Heart left ventricle (tissue), 16 donors: ENCODE measurements at regions not wholly inside any gene's neighbourhood (a gene's known extent, or its start where the extent isn't known, plus 50 kb on each side); places are given as distances from the start of the nearest gene placed in this dataset.
"Not testable (repeated sequence)": the region's sequence is repeated elsewhere in the genome, so short reads cannot be mapped to it uniquely, and the experiment has no call there.

ENCODE experiments used
- ATAC-seq, 4 donors: fragments of 200-7000 bp; cut with Tn5 transposase; one replicate each; pipeline ENCODE4 v1.9.1; 2020 to 2022; ENCODE audit warnings: moderate library complexity in 4 of 4, mild to moderate bottlenecking in 3 of 4, moderate number of reproducible peaks in 1 of 4
- DNase-seq, 5 donors: peaks; one replicate each; pipeline ENCODE4 v3.0.0-alpha.2; 2020
- H3K27ac ChIP-seq, 12 donors: fragments of 200-600 bp; sonication (generic) in 4 of 12; one replicate each; pipeline versions ENCODE4 v1.5.0 to v1.8.0; 2016 to 2022; ENCODE audit warnings: mild to moderate bottlenecking in 2 of 12
- H3K27me3 ChIP-seq, 9 donors: fragments of 200-600 bp; sonication (generic) in 2 of 9; one replicate each; pipeline versions ENCODE4 v1.5.1 to v1.8.0; 2016 to 2022; ENCODE audit warnings: mild to moderate bottlenecking in 3 of 9
- H3K36me3 ChIP-seq, 9 donors: fragments of 200-600 bp; sonication (generic) in 2 of 9; one replicate each; pipeline versions ENCODE4 v1.5.0 to v1.8.0; 2018 to 2022; ENCODE audit warnings: mild to moderate bottlenecking in 2 of 9
- H3K4me1 ChIP-seq, 12 donors: fragments of 200-600 bp; sonication (generic) in 4 of 12; one replicate each; pipeline versions ENCODE4 v1.5.0 to v1.8.0; 2016 to 2022; ENCODE audit warnings: mild to moderate bottlenecking in 3 of 12
- H3K4me3 ChIP-seq, 12 donors: fragments of 200-600 bp; sonication (generic) in 4 of 12; one replicate each; pipeline versions ENCODE4 v1.5.0 to v1.8.0; 2017 to 2022; ENCODE audit warnings: mild to moderate bottlenecking in 9 of 12, moderate library complexity in 4 of 12
- H3K9me3 ChIP-seq, 12 donors: fragments of 200-600 bp; sonication (generic) in 4 of 12; one replicate each; pipeline versions ENCODE4 v1.5.0 to v1.8.0; 2016 to 2022; ENCODE audit warnings: mild to moderate bottlenecking in 1 of 12
- CTCF ChIP-seq, 12 donors: fragments of 200-600 bp; sonication (generic) in 4 of 12; IDR thresholded peaks; one replicate each; pipeline versions ENCODE4 v1.5.0 to v1.8.0; 2018 to 2022; ENCODE audit warnings: antibody characterized with exemption in 12 of 12, mild to moderate bottlenecking in 5 of 12
- POLR2A ChIP-seq, 2 donors: fragments of 450-650 bp; IDR thresholded peaks; one replicate each; pipeline ENCODE4 v1.6.1; 2017; ENCODE audit warnings: antibody characterized with exemption in 2 of 2, mild to moderate bottlenecking in 2 of 2, moderate library complexity in 2 of 2
- WGBS, 4 donors: extraction: QIAGEN DNeasy Blood & Tissue Kit in 2 of 4; methylation state at CpG; one replicate each; pipeline versions ENCODE4 v1.1.5 to v1.1.7; 2013 to 2018; 5-methylcytosine and 5-hydroxymethylcytosine counted together
- intact Hi-C, 10 donors: fragments of 100-400 bp; cut with DNase I; formaldehyde crosslinking; loops; one replicate each; pipeline versions ENCODE4 v1.11.1 to v1.14.2; 2022
- donor health status: ischemic (EF 13 %, LVEDD 7.1; RV severe dilation, severe dysfunction).
- donor health status: healthy with polysubstance abuse.
- donor health status: DM: no; HTN: yes; CAD: no.
- donor health status: DM: no; HTN: no; CAD: no.
- donor health status: ischemic (EF 25% LVEDD 6.9; RV normal size, moderate dysfunction).
- donor health status: ischemic (EF 25% LVEDD 5.7; RV mildly dilated, moderate dysfunction).
- donor health status: healthy.
- donor health status: DM: yes; HTN: yes; CAD: no.
- donor health status: ischemic (EF 35%, LVEDD 5.7; RV mildly dilated, moderate dysfunction).
- donor health status: nonischemic (EF 11% LVEDD 7.7; RV severe dilation, severe dysfunction).
- donor health status: DM: yes; HTN: yes; CAD: no.
- donor health status: PGD.
- donor health status: ischemic (EF 29% LVEDD 5.4; RV normal size, mild dysfunction).
- donor health status: nonischemic (EF 23%, LVEDD 6.1; RV moderate dilation, normal function).

GRCh38 chr14:46404865-46405811 is 246.4 kb downstream of the RPL10L start:
- no peaks in the 10 kb centered on the region for H3K9me3 ChIP-seq
- H3K4me3 ChIP-seq, result no peak overlapping the region
- no peak for DNase-seq
- no peaks in the 10 kb centered on the region for H3K4me1 ChIP-seq
- no peak for TF ChIP-seq CTCF (IDR thresholded peaks at IDR 0.05)
- no peak for TF ChIP-seq POLR2A (IDR thresholded peaks at IDR 0.05)
- ATAC-seq, result no peak
- H3K27ac ChIP-seq, result no peak overlapping the region
- no peaks in the 10 kb centered on the region for H3K27me3 ChIP-seq
- intact Hi-C loops, result no loop called here
- 47 to 58% (median 52%) methylated on average over 2 of the region's 2 CpGs for WGBS, 4 donors
- H3K36me3 ChIP-seq, result no peaks in the 10 kb centered on the region

GRCh38 chr14:46402001-46402690 is 249.4 kb downstream of the RPL10L start:
- ATAC-seq, DNase-seq, H3K27ac ChIP-seq, H3K36me3 ChIP-seq, H3K4me3 ChIP-seq, H3K9me3 ChIP-seq, H3K27me3 ChIP-seq, H3K4me1 ChIP-seq, intact Hi-C loops: not testable (repeated sequence)
- WGBS, 4 donors, result 90 to 93% (median 91%) methylated on average over 18 of the region's 18 CpGs

GRCh38 chr14:46401066-46401465 is 250.5 kb downstream of the RPL10L start:
- Histone ChIP-seq H3K4me3 (no peak overlapping the region), H3K9me3 (no peaks in the 10 kb centered on the region), H3K27ac (no peak overlapping the region), H3K27me3 (no peaks in the 10 kb centered on the region), H3K4me1 (no peaks in the 10 kb centered on the region), H3K36me3 (no peaks in the 10 kb centered on the region)
- 70 to 78% (median 74%) methylated on average over 2 of the region's 2 CpGs for WGBS, 4 donors
- intact Hi-C loops, result no loop called here
- DNase-seq, result no peak
- TF ChIP-seq CTCF (IDR thresholded peaks at IDR 0.05), result no peak
- no peak for TF ChIP-seq POLR2A (IDR thresholded peaks at IDR 0.05)
- ATAC-seq, result no peak

GRCh38 chr14:46399049-46399448 is 252.5 kb downstream of the RPL10L start:
- H3K9me3 ChIP-seq, result peaks cover 0 to 5% (median 0%) of the 10 kb centered on the region in 12 donors

More at GRCh38 chr14:46399049-46399448, 252.5 kb downstream of the RPL10L start:
- WGBS, 4 donors, result 69 to 75% (median 72%) methylated on average over 5 of the region's 5 CpGs
- no peak for DNase-seq
- Histone ChIP-seq H3K4me3 (no peak overlapping the region), H3K27ac (no peak overlapping the region), H3K4me1 (no peaks in the 10 kb centered on the region), H3K36me3 (no peaks in the 10 kb centered on the region), H3K27me3 (no peaks in the 10 kb centered on the region)
- no peak for TF ChIP-seq CTCF (IDR thresholded peaks at IDR 0.05)
- ATAC-seq, result no peak
- intact Hi-C loops, result no loop called here
